ENCODE measurements at regions not wholly inside any gene's neighbourhood (a gene's known extent, or its start where the extent isn't known, plus 50 kb on each side); places are given as distances from the start of the nearest gene placed in this dataset.
"Not testable (repeated sequence)": the region's sequence is repeated elsewhere in the genome, so short reads cannot be mapped to it uniquely, and the experiment has no call there.

GRCh38 chr2:6139142-6139541 lies 447.0 kb downstream of the SOX11 start:
- DNase-seq (ENCODE audit: low spot score): no peak

DNA sequence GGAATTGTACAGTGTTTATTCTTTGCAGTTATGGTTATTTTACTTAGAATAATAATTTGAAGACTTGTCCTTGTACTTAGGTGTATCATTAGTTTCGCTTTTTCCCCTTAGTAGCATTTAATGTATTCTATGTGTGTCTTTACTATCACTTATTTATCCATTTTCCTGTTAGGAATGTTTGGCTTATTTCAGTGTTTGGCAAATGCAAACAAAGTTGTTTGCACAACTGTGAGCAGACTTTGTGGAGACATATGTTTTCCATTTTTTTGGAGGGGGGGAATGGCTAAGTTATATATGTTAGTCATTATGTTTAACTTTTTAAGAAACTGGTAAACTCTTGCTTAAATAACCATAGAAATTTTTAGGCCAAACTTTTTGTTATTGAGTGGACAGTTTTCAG lies 447.7 kb downstream of the SOX11 start:
- DNase-seq (ENCODE audit: low spot score): no peak

GRCh38 chr2:6140509-6140908 lies 448.3 kb downstream of the SOX11 start:
- no peak for DNase-seq (ENCODE audit: low spot score)

DNA sequence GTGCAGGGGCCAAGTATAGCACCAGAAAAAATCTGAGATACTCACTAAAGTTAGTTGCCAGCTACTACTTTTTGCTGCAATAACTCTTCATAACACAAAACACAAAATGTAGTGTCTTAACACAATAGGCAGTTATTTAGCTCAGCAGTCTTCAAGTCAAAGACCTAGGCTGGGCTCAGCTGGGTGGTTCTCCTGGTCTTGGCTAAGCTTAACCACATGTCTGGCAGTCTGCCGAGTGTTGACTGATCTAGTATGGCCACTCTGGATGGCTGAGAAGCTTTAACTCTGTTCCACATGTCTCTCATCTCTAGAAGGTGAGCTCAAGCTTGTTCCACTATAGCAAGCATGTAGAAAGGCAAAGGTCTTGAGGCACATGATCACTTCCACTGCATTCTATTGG lies 451.6 kb downstream of the SOX11 start:
- DNase-seq (ENCODE audit: low spot score): no peak

GRCh38 chr2:6147215-6147614 lies 455.0 kb downstream of the SOX11 start:
- DNase-seq (ENCODE audit: low spot score): not testable (repeated sequence)

DNA sequence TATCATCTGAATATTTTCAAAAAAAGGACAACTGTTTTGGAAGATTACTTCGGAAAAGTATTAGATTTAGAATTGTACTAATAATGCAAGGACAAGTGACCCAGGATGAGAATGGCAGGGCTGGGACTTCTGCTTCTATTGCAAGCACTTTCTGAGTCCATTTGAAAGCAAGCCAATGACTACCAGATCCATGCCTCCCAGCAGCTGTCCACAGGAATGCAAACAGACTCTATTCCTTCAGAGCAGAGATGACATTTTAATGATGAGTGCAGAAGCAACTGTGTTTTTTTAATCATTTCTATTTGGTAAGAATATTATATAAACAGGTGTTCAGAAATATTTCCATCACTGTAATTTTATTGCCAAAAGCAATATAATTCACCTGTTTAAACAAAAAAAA lies 456.7 kb downstream of the SOX11 start:
- no peak for DNase-seq (ENCODE audit: low spot score)

GRCh38 chr2:6159606-6160005 lies 467.4 kb downstream of the SOX11 start:
- no peak for DNase-seq (ENCODE audit: low spot score)

DNA sequence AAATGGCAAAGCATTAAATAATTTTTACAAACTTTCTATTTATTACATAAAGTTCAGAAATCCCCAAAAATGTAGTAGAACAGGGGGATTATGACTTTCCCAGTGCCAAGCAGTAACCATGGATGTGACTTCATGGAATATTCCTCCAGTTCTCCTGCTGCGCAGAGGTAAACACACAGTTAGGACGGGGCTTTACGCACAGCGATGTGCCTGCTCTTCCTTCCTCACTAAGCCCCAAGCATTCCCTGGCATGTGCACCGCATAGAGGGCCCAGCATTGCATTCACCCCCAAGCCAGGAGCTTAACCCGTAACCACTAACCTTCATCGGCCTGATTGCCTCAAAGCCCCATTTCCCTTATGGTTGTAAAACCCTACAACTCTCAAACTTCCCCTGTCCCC lies 471.7 kb downstream of the SOX11 start:
- no peak for DNase-seq (ENCODE audit: low spot score)

DNA sequence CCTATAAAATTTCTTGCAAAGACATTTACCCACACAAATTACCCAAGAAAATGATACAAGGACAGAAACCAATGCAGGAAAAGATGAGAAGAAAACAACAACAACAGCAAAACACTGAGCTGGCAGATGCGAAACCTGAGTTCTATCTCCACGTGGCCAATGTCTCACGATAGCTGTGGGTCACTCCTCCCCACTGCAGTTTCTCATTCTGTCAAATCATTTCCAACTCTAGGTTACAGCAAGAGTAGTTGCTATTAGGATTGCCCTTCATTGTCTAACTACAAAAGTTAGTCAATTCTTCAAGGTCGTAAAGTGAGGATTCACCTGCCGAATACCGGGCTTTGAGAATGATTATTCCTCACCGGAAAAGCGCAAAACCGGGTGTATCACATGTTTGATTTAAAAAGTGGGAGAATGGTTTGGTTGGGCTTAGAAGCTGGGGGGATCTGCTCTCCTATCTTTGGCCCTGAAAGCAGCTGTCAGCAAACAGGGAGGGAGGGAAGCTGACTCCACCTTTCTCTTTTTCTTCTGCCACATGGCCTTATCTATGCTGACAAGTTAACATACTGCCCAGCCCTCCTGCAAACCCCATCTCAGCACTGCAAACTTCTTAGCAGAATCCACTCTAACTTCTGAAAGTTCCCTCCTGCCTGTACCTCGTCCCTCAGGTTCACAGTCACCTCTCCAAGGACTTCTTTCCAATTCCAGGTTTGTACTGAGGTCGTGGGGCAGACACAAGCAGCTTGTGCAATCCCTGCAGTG lies 473.0 kb downstream of the SOX11 start:
- no peak for DNase-seq (ENCODE audit: low spot score)

GRCh38 chr2:6167592-6168138 lies 475.5 kb downstream of the SOX11 start:
- DNase-seq (ENCODE audit: low spot score): no peak

GRCh38 chr2:6168485-6168884 lies 476.3 kb downstream of the SOX11 start:
- no peak for DNase-seq (ENCODE audit: low spot score)

GRCh38 chr2:6171294-6171693 lies 479.1 kb downstream of the SOX11 start:
- DNase-seq (ENCODE audit: low spot score): no peak

- no peak for DNase-seq (ENCODE audit: low spot score)
These were observed 485.6 kb downstream of the SOX11 start for GRCh38 chr2:6177811-6178210.

- no peak for DNase-seq (ENCODE audit: low spot score)
These were observed 489.3 kb downstream of the SOX11 start for GRCh38 chr2:6181525-6181924.

DNA sequence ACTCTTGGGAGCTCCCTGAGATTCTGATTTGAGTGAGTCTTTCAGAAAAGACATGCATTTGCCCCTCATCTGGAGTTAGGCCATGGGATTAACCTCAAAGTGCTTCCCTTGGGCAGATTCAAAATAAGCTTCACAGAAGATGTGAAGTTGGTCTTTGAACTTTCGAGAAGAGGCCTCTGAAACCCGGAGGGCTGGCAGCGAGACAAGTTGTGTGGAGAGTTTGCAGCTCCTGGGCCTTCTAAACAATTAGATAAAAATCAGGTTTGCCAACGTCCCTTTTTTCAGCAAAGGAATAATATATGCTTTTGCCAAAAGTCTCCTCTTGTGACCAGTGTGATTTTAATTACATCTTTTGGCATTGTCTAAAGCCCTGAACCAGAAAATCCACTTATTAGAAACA lies 489.7 kb downstream of the SOX11 start:
- no peak for DNase-seq (ENCODE audit: low spot score)

- no peak for DNase-seq (ENCODE audit: low spot score)
These were observed 491.0 kb downstream of the SOX11 start for GRCh38 chr2:6183226-6183625.

GRCh38 chr2:6184532-6185292 lies 492.5 kb downstream of the SOX11 start:
- DNase-seq (ENCODE audit: low spot score): no peak

- no peak for DNase-seq (ENCODE audit: low spot score)
These were observed 494.4 kb downstream of the SOX11 start for GRCh38 chr2:6186332-6187151.

DNA sequence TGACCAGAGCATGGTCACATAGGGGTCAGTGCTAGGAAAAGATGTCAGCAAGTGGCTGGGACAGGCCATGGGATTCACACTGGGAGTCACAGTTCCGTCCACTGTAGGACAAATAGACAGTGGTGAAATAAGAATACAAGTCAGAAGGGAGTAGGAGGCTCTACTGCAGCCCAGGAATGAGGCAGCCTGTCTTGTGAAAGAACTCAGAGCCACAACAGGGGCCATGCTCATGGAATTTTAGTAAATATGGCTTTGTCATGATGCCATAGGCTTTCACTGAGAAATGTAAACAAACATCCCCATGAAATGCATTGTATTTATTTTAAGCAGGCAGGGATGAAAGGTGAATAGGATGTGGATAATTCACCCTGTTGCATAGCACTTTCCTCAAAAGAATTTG lies 504.3 kb downstream of the SOX11 start:
- DNase-seq (ENCODE audit: low spot score): no peak

- DNase-seq (ENCODE audit: low spot score): not testable (repeated sequence)
These were observed 506.3 kb downstream of the SOX11 start for GRCh38 chr2:6198370-6198919.

DNA sequence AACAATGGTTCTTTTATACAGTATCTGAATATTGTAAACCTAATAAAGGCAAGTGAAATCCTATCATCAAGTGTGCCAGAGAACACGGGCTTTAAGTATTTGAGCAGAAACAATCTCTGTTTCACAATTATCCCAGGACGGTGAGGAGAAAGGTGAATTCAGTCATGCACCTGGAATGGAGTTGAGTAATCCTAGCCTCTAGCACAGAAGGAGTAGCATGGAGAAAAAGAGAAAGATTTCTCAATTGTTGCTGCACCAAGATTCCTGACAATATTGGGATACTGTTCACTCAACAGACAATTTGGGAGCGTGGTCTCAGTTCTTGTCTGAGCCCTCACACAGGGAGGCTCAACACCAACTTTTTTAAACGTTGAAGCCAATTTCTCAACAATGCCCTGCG lies 510.6 kb downstream of the SOX11 start:
- DNase-seq (ENCODE audit: low spot score): no peak

- no peak for DNase-seq (ENCODE audit: low spot score)
These were observed 511.2 kb downstream of the SOX11 start for GRCh38 chr2:6203291-6203959.
